GM18868 (cell line): ENCODE measurements at regions not wholly inside any gene's neighbourhood (a gene's known extent, or its start where the extent isn't known, plus 50 kb on each side); places are given as distances from the start of the nearest gene placed in this dataset.
A peak's percentile ranks its signal among the peaks of the same experiment; 100 is the strongest.
"Not testable (repeated sequence)": the region's sequence is repeated elsewhere in the genome, so short reads cannot be mapped to it uniquely, and the experiment has no call there.

Source experiments
- ATAC-seq: cut with Tn5 transposase; IDR thresholded peaks from one replicate; pipeline ENCODE4 v1.9.1; 2021; ENCODE audit warnings: mild to moderate bottlenecking, moderate library complexity; ENCODE audit not compliant: unreplicated experiment

- ATAC-seq: no peak
These were observed 61.1 kb upstream of the SEM1 start for GRCh38 chr7:96770758-96771157.

- ATAC-seq: no peak
These were observed 62.6 kb upstream of the SEM1 start for GRCh38 chr7:96772139-96772694.

- no peak for ATAC-seq
These were observed 63.8 kb upstream of the SEM1 start for GRCh38 chr7:96773483-96773882.

GRCh38 chr7:96774358-96774757 is 64.7 kb upstream of the SEM1 start:
- no peak for ATAC-seq

GRCh38 chr7:96775046-96775445 is 65.4 kb upstream of the SEM1 start:
- no peak for ATAC-seq

- ATAC-seq: no peak
These were observed 68.6 kb upstream of the SEM1 start for GRCh38 chr7:96778263-96778662.

- no peak for ATAC-seq
These were observed 72.3 kb upstream of the SEM1 start for GRCh38 chr7:96781919-96782318.

GRCh38 chr7:96782686-96783298 is 73.1 kb upstream of the SEM1 start:
- not testable (repeated sequence) for ATAC-seq

GRCh38 chr7:96784597-96784996 is 75.0 kb upstream of the SEM1 start:
- ATAC-seq: no peak

- no peak for ATAC-seq
These were observed 76.8 kb upstream of the SEM1 start for GRCh38 chr7:96786261-96786997.

GRCh38 chr7:96786998-96787395 is 77.4 kb upstream of the SEM1 start:
- ATAC-seq: no peak

GRCh38 chr7:96789914-96790313 is 80.3 kb upstream of the SEM1 start:
- ATAC-seq: no peak

GRCh38 chr7:96792115-96792514 is 82.5 kb upstream of the SEM1 start:
- ATAC-seq: peak; percentile 81

- no peak for ATAC-seq
These were observed 84.4 kb upstream of the SEM1 start for GRCh38 chr7:96794063-96794462.

GRCh38 chr7:96800122-96800521 is 90.5 kb upstream of the SEM1 start:
- ATAC-seq: no peak

GRCh38 chr7:96800824-96801223 is 91.2 kb upstream of the SEM1 start:
- no peak for ATAC-seq

- ATAC-seq: no peak
These were observed 109.6 kb upstream of the SEM1 start for GRCh38 chr7:96819111-96819700.

GRCh38 chr7:96821131-96821530 is 111.5 kb upstream of the SEM1 start:
- not testable (repeated sequence) for ATAC-seq

GRCh38 chr7:96822824-96823223 is 113.2 kb upstream of the SEM1 start:
- no peak for ATAC-seq

GRCh38 chr7:96823274-96823673 is 113.6 kb upstream of the SEM1 start:
- no peak for ATAC-seq

- ATAC-seq: no peak
These were observed 115.0 kb upstream of the SEM1 start for GRCh38 chr7:96824686-96825085.

GRCh38 chr7:96825285-96825684 is 115.6 kb upstream of the SEM1 start:
- ATAC-seq: no peak
